ENCODE measurements at regions not wholly inside any gene's neighbourhood (a gene's known extent, or its start where the extent isn't known, plus 50 kb on each side); places are given as distances from the start of the nearest gene placed in this dataset.
"Not testable (repeated sequence)": the region's sequence is repeated elsewhere in the genome, so short reads cannot be mapped to it uniquely, and the experiment has no call there.

DNA sequence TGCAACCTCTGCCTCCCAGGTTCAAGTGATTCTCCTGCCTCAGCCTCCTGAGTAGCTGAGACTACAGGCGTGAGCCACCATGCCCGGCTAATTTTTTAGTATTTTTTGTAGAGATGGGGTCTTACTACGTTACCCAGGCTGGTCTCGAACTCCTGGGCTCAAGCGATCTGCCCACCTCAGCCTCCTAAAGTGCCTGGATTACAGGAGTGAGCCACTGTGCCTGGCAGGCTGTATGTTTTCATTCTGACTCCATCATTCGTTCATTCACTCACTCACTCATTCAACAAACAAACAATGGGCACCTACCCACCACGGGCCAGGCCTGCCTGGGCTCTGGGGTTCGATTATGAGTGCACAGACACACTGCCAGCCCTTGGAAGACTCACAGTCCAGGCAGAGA is 197.1 kb downstream of the C9orf50 start:
- H3K27me3 ChIP-seq (ENCODE audit: control insufficient read depth in 1 of 2, insufficient read depth in 2 of 2, low read length in 2 of 2); H3K27ac ChIP-seq (ENCODE audit: low read length); H3K9me3 ChIP-seq (ENCODE audit: control insufficient read depth in 2 of 2, low read length in 2 of 2); H3K4me3 ChIP-seq (ENCODE audit: low read length in 2 of 2); H3K36me3 ChIP-seq (ENCODE audit: control insufficient read depth in 2 of 2, insufficient read depth in 2 of 2, low read length in 2 of 2); H3K9ac ChIP-seq (ENCODE audit: low read length in 2 of 2): not testable (repeated sequence)
- peaks cover 21% of the 10 kb centered on the region for H3K4me1 ChIP-seq (ENCODE audit: control insufficient read depth, insufficient read depth, low read length)

DNA sequence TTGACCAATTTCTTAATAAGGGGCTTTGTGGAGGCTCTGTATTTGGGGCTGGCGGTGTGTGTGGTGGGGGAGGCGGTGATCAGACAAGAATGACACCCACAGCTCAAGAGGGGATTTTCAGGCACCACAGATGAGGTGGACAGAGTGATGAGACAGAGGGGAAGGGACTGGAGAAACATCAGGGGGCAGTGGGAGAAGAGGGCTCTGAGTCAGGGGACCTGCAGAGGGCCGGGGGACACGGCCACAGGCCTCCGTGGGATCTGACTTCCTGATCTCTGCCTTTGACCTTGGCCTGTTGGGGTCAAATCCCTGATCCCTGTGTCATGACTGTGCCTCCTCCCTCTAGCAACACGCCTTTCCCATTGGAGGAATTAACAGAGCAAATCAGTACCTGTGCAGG is 197.7 kb downstream of the C9orf50 start:
- no peak overlapping the region for H3K9ac ChIP-seq (ENCODE audit: low read length in 2 of 2)
- no peaks in the 10 kb centered on the region for H3K9me3 ChIP-seq (ENCODE audit: control insufficient read depth in 2 of 2, low read length in 2 of 2)
- H3K4me1 ChIP-seq (ENCODE audit: control insufficient read depth, insufficient read depth, low read length): peaks cover 21% of the 10 kb centered on the region
- H3K27me3 ChIP-seq (ENCODE audit: control insufficient read depth in 1 of 2, insufficient read depth in 2 of 2, low read length in 2 of 2): no peaks in the 10 kb centered on the region
- no peaks in the 10 kb centered on the region for H3K36me3 ChIP-seq (ENCODE audit: control insufficient read depth in 2 of 2, insufficient read depth in 2 of 2, low read length in 2 of 2)
- H3K27ac ChIP-seq (ENCODE audit: low read length): no peak overlapping the region
- H3K4me3 ChIP-seq (ENCODE audit: low read length in 2 of 2): no peak overlapping the region

DNA sequence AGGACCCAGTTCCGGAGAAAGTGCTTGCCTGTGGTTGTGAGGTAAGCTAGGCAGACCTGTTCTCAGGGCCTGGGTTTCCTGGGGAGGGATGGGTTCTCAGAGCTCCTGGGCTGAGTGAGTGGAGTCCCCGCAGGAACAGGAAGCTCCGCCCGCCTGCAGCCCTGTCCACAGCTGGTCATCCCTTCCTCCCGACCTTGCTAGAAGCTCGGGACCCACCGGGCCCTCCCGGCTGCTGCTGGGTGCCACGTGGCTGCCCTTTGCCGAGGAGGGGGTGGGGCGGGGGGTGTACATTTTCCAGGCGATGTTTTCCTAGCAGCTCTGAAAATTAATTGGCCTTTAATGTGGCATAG is 198.1 kb downstream of the C9orf50 start:
- Histone ChIP-seq H3K36me3 (ENCODE audit: control insufficient read depth in 2 of 2, insufficient read depth in 2 of 2, low read length in 2 of 2) (no peaks in the 10 kb centered on the region), H3K27ac (ENCODE audit: low read length) (no peak overlapping the region), H3K9ac (ENCODE audit: low read length in 2 of 2) (no peak overlapping the region), H3K27me3 (ENCODE audit: control insufficient read depth in 1 of 2, insufficient read depth in 2 of 2, low read length in 2 of 2) (no peaks in the 10 kb centered on the region), H3K4me1 (ENCODE audit: control insufficient read depth, insufficient read depth, low read length) (peaks cover 17% of the 10 kb centered on the region), H3K4me3 (ENCODE audit: low read length in 2 of 2) (no peak overlapping the region), H3K9me3 (ENCODE audit: control insufficient read depth in 2 of 2, low read length in 2 of 2) (no peaks in the 10 kb centered on the region)

DNA sequence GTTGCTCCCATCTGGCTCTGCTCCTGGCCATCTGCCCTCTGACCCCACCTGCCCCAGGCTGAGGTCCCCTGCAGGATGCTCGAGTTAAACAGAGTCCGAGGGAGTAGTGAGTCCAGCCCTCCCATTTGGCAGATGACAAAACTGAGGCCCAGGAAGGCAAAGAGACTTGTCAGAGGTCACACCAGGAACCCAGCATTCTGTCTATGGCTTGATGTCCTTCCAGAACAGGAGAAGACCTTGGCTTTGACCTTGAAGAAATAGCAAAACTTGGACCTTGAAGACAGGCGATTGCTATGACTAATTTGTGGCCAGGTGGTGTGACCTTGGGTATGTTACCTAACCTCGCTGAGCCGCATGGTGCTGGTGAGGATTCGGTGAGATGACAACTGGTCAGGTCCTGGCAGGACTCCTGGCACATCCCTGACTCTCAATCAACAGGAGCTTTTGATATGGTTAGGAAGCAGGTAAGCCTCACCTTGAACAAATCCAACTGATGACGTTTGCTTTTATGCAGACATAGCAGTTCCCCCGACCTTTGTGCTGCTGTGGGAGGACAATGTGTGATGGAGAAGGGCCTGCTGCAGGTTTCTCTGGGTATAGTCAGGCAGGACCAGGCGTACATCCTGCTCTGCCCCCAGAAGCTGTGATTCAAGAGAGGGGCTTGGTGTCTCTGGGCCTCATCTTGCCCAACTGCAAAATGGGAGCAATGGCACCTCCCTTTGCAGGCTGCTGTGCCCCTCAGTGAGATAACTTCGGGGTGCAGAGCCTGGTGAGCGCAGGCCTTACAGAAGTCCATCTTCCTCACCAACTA is 198.7 kb downstream of the C9orf50 start:
- no peak overlapping the region for H3K4me3 ChIP-seq (ENCODE audit: low read length in 2 of 2)
- no peaks in the 10 kb centered on the region for H3K9me3 ChIP-seq (ENCODE audit: control insufficient read depth in 2 of 2, low read length in 2 of 2)
- no peak overlapping the region for H3K27ac ChIP-seq (ENCODE audit: low read length)
- H3K36me3 ChIP-seq (ENCODE audit: control insufficient read depth in 2 of 2, insufficient read depth in 2 of 2, low read length in 2 of 2): no peaks in the 10 kb centered on the region
- peaks cover 21% of the 10 kb centered on the region for H3K4me1 ChIP-seq (ENCODE audit: control insufficient read depth, insufficient read depth, low read length)
- H3K9ac ChIP-seq (ENCODE audit: low read length in 2 of 2): no peak overlapping the region
- H3K27me3 ChIP-seq (ENCODE audit: control insufficient read depth in 1 of 2, insufficient read depth in 2 of 2, low read length in 2 of 2): no peaks in the 10 kb centered on the region

DNA sequence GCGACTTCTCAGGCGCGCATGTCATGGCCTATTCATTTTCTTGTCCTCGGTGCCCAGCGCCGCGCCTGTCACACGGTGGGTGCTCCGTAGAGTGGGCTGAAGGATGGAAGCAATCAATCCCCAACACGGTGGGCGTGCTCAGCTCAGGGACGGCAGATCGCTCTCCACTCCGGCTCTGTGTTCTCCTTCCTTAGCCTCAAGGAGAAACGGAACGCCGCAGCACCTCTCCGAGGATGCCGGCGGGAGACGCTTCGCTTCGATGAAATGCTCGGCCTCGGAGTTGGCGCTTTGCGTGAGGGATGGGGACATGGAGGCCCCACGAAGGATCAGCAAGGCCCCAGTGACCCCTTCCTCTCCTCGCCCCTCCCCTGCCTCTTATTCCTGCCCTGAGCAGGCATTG is 199.5 kb downstream of the C9orf50 start:
- Histone ChIP-seq H3K36me3 (ENCODE audit: control insufficient read depth in 2 of 2, insufficient read depth in 2 of 2, low read length in 2 of 2) (no peaks in the 10 kb centered on the region), H3K4me1 (ENCODE audit: control insufficient read depth, insufficient read depth, low read length) (peaks cover 21% of the 10 kb centered on the region), H3K9me3 (ENCODE audit: control insufficient read depth in 2 of 2, low read length in 2 of 2) (no peaks in the 10 kb centered on the region), H3K27ac (ENCODE audit: low read length) (no peak overlapping the region), H3K9ac (ENCODE audit: low read length in 2 of 2) (no peak overlapping the region), H3K4me3 (ENCODE audit: low read length in 2 of 2) (no peak overlapping the region), H3K27me3 (ENCODE audit: control insufficient read depth in 1 of 2, insufficient read depth in 2 of 2, low read length in 2 of 2) (no peaks in the 10 kb centered on the region)

DNA sequence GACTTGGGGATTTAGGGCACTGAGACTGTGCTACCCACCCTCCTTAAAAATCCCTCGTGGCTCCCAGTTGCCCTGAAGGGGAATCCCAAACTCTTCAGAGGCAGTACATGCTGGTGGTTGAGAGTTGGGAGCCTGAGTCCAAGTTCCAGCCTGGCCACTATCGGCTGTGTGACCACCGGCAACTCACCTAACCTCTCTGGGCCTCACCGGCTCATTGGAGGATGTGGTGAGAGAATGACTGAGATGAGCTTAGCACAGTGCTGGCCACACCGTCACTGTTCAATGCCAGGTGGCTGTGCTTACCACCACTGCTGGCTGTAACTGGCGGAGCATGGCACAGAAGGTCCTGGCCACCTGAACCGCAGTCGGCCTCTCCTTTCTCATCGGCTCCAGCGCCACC is 200.2 kb downstream of the C9orf50 start:
- Histone ChIP-seq H3K9ac (ENCODE audit: low read length in 2 of 2) (no peak overlapping the region), H3K4me1 (ENCODE audit: control insufficient read depth, insufficient read depth, low read length) (peaks cover 21% of the 10 kb centered on the region), H3K27ac (ENCODE audit: low read length) (no peak overlapping the region), H3K36me3 (ENCODE audit: control insufficient read depth in 2 of 2, insufficient read depth in 2 of 2, low read length in 2 of 2) (no peaks in the 10 kb centered on the region), H3K4me3 (ENCODE audit: low read length in 2 of 2) (no peak overlapping the region), H3K27me3 (ENCODE audit: control insufficient read depth in 1 of 2, insufficient read depth in 2 of 2, low read length in 2 of 2) (no peaks in the 10 kb centered on the region), H3K9me3 (ENCODE audit: control insufficient read depth in 2 of 2, low read length in 2 of 2) (no peaks in the 10 kb centered on the region)

DNA sequence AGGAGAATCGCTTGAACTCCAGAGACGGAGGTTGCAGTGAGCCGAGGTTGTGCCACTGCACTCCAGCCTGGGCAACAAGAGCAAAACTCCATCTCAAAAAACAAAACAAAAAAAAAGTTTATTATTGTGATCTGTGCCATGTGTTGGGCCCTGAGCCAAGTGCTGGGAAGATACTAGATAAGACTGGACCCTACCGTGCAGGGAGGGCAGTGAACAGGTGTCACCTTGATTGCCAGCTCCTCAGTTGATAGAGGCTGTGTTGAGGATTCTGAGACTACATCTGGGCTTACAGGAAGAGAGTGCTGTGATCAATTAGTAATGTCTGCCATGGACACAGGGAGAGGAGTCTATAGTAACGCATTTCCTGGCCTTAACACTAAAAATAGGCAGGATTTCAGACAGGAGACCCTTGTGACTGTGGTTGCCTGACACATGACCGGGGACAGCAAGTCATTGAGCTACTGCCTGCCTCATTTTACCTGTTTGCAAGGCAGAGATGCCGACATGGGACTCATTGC is 201.5 kb downstream of the C9orf50 start:
- peaks cover 30% of the 10 kb centered on the region for H3K4me1 ChIP-seq (ENCODE audit: control insufficient read depth, insufficient read depth, low read length)
- no peak overlapping the region for H3K9ac ChIP-seq (ENCODE audit: low read length in 2 of 2)
- H3K36me3 ChIP-seq (ENCODE audit: control insufficient read depth in 2 of 2, insufficient read depth in 2 of 2, low read length in 2 of 2): no peaks in the 10 kb centered on the region
- no peaks in the 10 kb centered on the region for H3K27me3 ChIP-seq (ENCODE audit: control insufficient read depth in 1 of 2, insufficient read depth in 2 of 2, low read length in 2 of 2)
- no peaks in the 10 kb centered on the region for H3K9me3 ChIP-seq (ENCODE audit: control insufficient read depth in 2 of 2, low read length in 2 of 2)
- H3K4me3 ChIP-seq (ENCODE audit: low read length in 2 of 2): no peak overlapping the region
- peak overlapping the region; percentile 58 for H3K27ac ChIP-seq (ENCODE audit: low read length)

DNA sequence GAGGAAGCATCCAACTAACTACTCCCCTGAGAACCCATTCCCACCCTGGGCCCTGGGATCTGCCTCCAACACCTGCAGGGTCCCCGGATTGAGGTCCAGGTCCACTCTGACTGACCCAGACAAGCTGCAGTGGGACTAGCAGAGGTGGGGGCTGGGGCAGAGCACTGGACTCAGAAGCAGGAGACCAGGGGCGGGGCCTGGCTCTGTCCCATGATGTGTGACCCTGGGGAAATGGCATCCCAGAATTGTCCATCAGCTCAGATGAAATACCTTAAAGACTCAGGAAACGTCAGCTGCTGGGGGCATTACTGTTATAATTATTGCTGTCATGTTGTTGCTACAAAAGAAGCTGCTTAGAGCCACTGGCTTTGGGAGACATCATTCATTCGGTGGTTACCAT is 202.4 kb downstream of the C9orf50 start:
- no peaks in the 10 kb centered on the region for H3K9me3 ChIP-seq (ENCODE audit: control insufficient read depth in 2 of 2, low read length in 2 of 2)
- no peaks in the 10 kb centered on the region for H3K36me3 ChIP-seq (ENCODE audit: control insufficient read depth in 2 of 2, insufficient read depth in 2 of 2, low read length in 2 of 2)
- H3K9ac ChIP-seq (ENCODE audit: low read length in 2 of 2): no peak overlapping the region
- no peak overlapping the region for H3K27ac ChIP-seq (ENCODE audit: low read length)
- H3K4me3 ChIP-seq (ENCODE audit: low read length in 2 of 2): no peak overlapping the region
- no peaks in the 10 kb centered on the region for H3K27me3 ChIP-seq (ENCODE audit: control insufficient read depth in 1 of 2, insufficient read depth in 2 of 2, low read length in 2 of 2)
- peaks cover 38% of the 10 kb centered on the region for H3K4me1 ChIP-seq (ENCODE audit: control insufficient read depth, insufficient read depth, low read length)

DNA sequence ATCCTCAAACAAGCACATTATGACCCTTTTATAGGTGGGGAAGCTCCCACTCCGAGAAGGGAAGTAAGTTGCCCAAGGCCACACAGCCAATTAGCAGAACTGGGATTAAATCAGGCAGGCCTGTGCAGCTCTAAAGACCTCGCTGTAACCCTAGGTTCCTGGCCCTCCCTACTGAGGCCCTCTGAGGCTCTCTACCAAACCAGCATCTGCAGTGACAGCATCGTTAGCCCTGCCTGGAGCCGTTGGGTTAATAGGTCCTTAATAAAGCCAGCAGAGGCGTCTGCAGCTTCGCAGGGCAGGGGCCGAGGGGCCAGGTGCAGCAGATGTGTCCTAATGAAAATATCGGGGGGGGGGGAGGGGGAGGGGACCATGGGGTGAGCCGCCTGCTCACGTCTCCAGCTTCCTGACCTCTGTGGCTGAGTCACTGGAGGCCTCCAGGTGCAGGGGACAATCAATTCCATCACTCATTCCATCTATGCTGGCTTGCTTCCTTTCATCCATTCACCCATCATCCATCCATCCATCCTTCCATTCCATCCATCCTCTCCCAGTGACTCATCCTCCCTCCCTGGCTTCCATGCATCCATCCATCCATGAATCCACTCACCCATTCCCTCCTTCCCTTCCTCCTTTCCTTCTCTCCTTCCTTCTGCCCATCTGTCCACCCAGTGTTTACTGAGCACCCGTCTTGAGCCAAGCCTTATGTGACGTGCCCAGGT is 203.9 kb downstream of the C9orf50 start:
- H3K27me3 ChIP-seq (ENCODE audit: control insufficient read depth in 1 of 2, insufficient read depth in 2 of 2, low read length in 2 of 2): no peaks in the 10 kb centered on the region
- H3K36me3 ChIP-seq (ENCODE audit: control insufficient read depth in 2 of 2, insufficient read depth in 2 of 2, low read length in 2 of 2): no peaks in the 10 kb centered on the region
- H3K4me3 ChIP-seq (ENCODE audit: low read length in 2 of 2): no peak overlapping the region
- peaks cover 40% of the 10 kb centered on the region for H3K4me1 ChIP-seq (ENCODE audit: control insufficient read depth, insufficient read depth, low read length)
- H3K27ac ChIP-seq (ENCODE audit: low read length): no peak overlapping the region
- no peaks in the 10 kb centered on the region for H3K9me3 ChIP-seq (ENCODE audit: control insufficient read depth in 2 of 2, low read length in 2 of 2)
- H3K9ac ChIP-seq (ENCODE audit: low read length in 2 of 2): no peak overlapping the region

DNA sequence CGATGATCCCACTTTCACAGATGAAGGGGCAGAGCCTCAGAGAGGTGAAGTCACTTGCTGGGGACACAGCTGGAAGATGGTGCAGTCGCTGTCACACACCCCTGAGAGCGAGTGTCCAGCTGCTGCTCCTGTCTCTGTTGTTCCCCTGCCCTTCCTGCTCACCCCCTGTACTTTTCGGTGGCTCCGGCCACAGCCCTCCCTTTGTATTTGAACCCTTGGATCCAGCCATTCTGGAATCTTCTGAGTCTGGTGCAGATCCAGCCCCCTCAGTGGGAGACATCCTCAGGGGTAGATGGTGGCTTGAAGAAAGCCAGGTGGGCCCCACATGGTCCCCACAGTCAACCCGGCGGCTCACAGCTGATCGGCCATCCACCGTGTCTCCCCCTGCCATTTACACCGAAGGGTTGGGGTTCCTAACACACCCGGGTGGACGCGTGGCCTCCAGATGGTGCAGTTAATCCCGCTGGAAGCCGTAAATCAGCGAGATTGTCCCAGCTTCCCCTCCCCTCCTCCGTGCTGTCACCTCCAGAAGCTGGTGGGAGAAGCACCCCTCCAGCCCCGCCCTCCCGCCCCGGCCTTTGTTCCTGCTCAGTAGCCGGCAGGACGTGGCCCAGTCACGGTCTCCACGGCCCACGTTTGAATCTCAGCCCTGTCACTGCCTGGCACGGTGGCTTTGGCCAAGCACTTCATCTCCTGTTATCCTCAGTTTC is 204.8 kb downstream of the C9orf50 start:
- H3K9me3 ChIP-seq (ENCODE audit: control insufficient read depth in 2 of 2, low read length in 2 of 2): no peaks in the 10 kb centered on the region
- no peak overlapping the region for H3K4me3 ChIP-seq (ENCODE audit: low read length in 2 of 2)
- no peaks in the 10 kb centered on the region for H3K36me3 ChIP-seq (ENCODE audit: control insufficient read depth in 2 of 2, insufficient read depth in 2 of 2, low read length in 2 of 2)
- peaks cover 40% of the 10 kb centered on the region for H3K4me1 ChIP-seq (ENCODE audit: control insufficient read depth, insufficient read depth, low read length)
- H3K27me3 ChIP-seq (ENCODE audit: control insufficient read depth in 1 of 2, insufficient read depth in 2 of 2, low read length in 2 of 2): no peaks in the 10 kb centered on the region
- H3K9ac ChIP-seq (ENCODE audit: low read length in 2 of 2): no peak overlapping the region
- H3K27ac ChIP-seq (ENCODE audit: low read length): no peak overlapping the region

All from stomach smooth muscle (tissue), 2 donors.